GM21367 (cell line): ENCODE measurements at regions not wholly inside any gene's neighbourhood (a gene's known extent, or its start where the extent isn't known, plus 50 kb on each side); places are given as distances from the start of the nearest gene placed in this dataset.

ENCODE experiments used
- ATAC-seq: cut with Tn5 transposase; IDR thresholded peaks from one replicate; pipeline ENCODE4 v1.9.1; 2021; ENCODE audit not compliant: unreplicated experiment

DNA sequence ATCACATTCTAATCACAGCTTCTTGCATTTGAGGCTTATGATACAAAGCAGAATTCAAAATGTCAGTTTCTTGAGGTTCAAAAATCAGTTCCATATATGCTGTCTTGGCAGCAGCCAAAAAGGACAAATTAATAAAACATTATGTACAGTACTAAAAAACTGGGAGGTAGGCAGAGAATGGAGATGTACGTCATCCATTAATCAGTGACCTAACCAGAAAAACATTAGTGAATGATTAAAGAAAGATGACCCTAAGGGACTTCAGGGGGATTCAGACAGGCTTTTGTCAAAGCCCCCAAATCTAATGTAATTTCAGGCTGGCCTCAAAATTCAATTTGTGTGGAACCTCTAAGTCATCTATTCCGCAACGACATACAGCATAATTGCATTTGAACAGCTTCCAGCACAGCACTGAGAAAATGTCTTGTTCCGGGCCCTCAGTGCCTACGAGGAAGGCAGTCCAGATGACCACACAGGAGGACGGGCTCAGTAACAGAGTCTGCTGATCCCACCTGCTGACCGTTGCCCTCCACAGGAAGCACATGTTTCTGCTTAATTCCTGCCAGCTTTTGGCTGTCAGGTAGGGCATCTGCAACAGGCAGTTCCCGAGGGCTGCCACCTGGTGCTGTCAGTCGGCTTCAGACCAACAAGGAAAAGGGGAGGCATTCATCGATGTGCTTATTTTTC is 83.8 kb upstream of the HHIP start:
- no peak for ATAC-seq

- ATAC-seq: no peak
Observed at GRCh38 chr4:144564358-144564757, 81.6 kb upstream of the HHIP start.

GRCh38 chr4:144565527-144566195 is 80.3 kb upstream of the HHIP start:
- ATAC-seq: no peak

GRCh38 chr4:144572660-144573059 is 73.3 kb upstream of the HHIP start:
- no peak for ATAC-seq

DNA sequence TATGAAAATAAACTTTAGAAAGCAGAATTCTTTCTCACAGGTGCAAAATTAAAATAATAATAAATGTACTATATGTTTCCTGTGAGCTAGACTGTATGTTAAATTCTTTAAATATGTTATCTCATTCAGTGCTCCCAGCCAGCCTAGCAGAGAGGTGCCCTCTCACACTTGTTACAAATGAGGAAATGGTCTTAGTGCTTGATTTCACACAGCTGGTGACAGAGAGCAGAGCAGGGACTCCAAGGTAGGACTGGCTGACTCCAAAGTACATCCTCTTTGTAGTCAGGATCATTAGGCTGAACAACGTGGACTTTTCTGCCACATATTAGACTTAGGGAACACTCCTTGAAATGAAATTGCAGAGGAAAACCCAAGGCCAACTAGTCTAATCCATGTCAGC is 72.0 kb upstream of the HHIP start:
- peak; percentile 78 for ATAC-seq

DNA sequence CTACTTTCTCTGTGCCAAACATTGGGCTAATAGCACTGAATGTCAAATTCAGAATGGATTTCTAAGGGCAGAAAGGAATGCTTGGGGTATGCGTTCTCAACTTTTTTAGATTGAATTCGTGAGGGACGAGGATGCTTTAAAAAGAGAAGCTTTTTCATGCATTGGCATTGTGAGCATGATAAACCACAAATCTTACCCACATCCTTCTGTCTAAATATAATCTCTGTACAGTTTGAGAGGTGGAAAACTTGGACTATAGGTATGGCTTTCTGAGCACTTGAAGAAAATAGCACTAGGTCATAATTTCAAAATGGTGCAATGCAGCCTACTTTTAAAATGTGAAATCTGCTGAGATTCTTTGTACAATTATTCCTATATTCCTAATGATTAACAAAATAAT is 71.4 kb upstream of the HHIP start:
- no peak for ATAC-seq

GRCh38 chr4:144575181-144575580 is 70.8 kb upstream of the HHIP start:
- peak; percentile 54 for ATAC-seq

DNA sequence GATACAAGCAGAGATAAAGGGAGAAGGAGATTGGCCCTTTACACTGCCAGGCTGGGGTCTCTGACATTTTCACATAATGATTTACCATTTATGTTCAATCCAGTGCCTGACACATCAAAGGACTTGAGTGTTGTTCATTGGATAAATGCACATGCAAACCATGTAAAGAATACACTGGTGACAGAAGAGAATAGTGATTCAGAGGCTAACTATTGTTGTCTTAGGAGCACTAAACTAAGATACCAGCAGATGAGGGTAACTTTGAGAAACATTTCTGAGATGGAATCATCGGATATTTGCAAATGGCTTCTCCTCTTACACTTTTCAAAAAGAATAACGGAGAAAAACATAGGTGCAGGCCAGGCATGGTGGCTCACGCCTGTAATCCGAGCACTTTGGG is 67.3 kb upstream of the HHIP start:
- no peak for ATAC-seq

- no peak for ATAC-seq
Observed at GRCh38 chr4:144579411-144580030, 66.4 kb upstream of the HHIP start.

DNA sequence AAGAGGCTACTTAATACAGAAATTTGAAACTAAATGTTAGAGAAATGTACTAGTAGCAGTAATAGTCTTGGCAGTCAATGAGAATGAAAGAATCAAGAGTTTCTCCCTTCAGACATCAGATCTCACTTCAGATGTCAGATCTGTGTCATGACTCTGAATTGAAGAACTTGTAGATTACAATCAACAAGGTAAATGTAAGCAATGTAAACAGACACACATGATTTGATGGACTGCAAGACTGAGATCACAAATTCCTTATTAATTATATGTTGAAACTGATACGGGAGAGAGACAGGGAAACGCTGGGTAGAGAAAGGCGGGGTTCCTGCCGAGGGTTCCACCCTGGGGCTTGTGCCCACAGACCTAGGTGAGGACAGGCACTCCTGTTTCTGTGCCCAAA is 65.5 kb upstream of the HHIP start:
- ATAC-seq: no peak

DNA sequence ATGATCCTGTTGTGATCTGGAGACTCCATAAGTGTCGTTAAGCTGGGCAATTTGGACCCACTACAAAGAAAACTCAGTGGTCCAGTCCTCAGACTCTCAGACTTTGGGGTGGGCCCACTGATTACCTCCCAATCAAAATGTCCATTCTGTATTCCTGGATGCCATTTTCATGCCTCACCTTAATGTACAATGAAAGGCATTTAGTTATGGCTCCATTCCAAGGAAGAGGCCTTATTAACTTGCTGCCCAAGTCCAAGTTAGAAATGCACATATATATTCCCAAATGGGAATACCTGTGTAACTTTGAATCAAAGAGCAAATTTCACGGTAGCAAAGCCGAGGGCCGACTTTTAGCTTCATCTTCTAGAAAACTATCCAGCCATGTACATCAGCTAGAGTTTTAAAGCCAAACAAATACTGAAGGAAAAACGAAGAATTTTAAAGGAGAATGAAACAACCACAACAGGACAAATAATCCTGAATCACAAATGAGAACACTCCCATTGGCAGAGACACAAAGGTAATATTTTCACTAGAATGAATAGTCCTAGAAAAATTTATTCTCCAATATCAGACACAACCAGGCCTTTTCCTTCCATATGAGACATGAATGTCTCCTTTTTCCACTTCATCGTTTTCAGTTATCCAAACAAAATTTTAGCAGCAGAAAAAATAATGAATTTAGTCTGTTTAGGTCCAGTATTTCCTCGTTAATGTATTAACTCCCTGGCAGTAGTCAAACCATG is 63.7 kb upstream of the HHIP start:
- no peak for ATAC-seq

DNA sequence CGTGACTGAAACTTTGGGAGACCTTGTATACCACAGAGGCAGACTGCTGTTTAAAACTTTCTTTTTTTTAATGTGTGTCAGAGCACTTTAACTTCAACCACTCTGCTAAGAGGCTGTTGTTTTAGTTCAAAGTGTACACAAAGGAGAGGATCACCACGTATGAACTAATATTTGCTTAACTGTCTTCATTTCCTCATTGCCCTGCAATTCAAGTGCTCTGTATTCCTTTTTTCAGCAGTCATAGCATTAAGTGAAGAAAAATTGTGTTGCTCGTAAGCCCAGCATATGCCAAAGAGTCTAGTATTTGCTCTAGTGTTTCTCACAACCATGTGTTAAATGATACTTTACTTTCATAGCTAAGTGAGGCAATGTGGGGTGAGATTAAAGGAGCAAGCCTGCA is 63.0 kb upstream of the HHIP start:
- no peak for ATAC-seq

DNA sequence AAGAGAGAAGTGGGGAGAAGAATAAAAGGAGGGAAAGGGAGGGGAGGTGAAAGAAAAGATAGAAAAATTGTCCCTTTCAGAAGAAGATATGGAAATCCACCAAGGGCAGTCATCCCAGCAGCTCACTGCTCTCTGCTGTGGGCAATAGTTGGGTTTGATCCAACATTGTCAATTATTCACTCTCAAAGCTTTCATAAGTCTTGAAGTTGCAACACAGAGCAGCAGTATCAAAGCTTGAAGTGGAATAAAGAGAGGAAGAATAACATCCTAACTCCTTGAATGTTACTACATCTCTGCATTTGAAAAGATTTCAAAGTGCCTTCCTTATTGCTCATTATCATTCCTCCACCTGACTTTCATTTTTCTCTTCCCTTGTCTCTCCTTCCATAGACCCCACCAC is 62.3 kb upstream of the HHIP start:
- ATAC-seq: no peak

GRCh38 chr4:144584428-144584827 is 61.5 kb upstream of the HHIP start:
- no peak for ATAC-seq

DNA sequence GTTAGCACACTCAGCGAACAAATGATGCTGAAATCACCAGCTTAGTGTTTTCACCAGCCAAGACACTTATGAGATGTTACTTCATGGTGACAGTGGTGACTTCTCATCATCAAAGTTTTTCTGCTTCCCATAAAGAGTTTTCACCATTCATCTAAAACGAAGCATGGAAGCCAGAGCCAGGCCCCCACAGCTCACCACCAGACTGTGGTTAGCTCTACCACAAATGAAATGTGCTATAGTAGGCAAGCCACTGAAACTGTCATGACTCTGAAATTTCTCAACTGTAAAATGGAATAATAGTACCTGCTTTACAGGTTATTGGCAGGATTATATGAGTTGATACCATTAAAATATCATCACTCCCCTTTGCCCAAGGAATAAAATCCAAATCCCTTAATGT is 56.4 kb upstream of the HHIP start:
- no peak for ATAC-seq

- ATAC-seq: no peak
Observed at GRCh38 chr4:144590020-144590419, 55.9 kb upstream of the HHIP start.

DNA sequence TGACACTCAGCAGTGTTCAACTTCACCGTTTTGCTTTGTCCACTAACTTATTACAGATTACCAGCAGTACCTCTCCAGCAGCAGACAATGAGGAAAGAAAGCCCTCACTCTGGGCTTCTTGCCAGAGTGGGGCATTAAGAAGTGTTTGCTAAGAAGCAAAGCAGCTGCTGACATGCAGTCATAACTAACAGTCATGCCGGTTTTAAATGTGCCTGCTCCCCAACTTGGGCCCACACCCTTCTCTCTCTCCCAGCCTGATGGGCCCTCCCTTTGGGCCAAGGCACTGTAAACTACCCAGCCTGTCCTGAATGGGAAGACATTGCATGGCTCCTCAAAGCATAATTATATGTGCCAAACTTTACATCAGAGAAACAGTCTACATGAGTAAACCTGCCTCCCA is 54.6 kb upstream of the HHIP start:
- no peak for ATAC-seq

GRCh38 chr4:144592264-144592663 is 53.7 kb upstream of the HHIP start:
- ATAC-seq: no peak

DNA sequence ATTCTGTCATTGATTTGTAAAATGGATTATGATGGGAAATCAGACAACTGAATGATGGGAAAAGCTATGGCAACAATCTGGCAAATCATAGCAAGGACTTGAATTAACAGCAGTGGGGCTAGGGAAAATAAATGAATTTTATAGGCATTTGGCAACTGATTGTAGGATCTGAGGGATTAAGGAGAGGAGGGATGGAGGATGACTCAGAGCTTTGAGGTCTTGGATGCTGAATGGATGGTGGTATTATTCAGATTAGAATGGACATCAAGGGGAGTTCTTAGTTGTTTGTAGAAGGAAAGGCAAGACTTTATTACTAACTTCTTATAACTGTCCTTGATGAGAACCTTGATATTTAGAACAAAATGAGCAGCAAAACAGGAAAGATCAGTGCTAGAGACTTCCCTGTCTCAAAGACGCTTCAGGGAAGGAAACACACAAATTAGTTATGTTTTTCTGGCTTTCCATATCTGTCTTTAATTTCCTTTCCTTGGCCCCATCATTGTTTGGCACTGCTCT is 51.4 kb upstream of the HHIP start:
- no peak for ATAC-seq

GRCh38 chr4:144595681-144596080 is 50.3 kb upstream of the HHIP start:
- ATAC-seq: no peak
